Naive thymus-derived CD4-positive, alpha-beta T cell (primary cell): ENCODE measurements at regions not wholly inside any gene's neighbourhood (a gene's known extent, or its start where the extent isn't known, plus 50 kb on each side); places are given as distances from the start of the nearest gene placed in this dataset.
"Not testable (repeated sequence)": the region's sequence is repeated elsewhere in the genome, so short reads cannot be mapped to it uniquely, and the experiment has no call there.

ENCODE experiments used
- ATAC-seq: fragments of 150-1000 bp; cut with Tn5 transposase; 2 replicates; pipeline ENCODE4 v1.10.0; 2021; ENCODE audit warnings: mild to moderate bottlenecking, moderate library complexity
- CTCF ChIA-PET: fragments of 350-600 bp; sonication (Branson Sonifier 250); formaldehyde crosslinking; loops from one replicate; lab custom pipeline; 2021; ENCODE audit warnings: antibody characterized with exemption; lab: Charles Lee
- POLR2A ChIA-PET: fragments of 350-600 bp; sonication (Branson Sonifier 250); formaldehyde crosslinking; loops from one replicate; lab custom pipeline; 2021; ENCODE audit warnings: antibody characterized with exemption, inconsistent platforms; lab: Charles Lee
- DNase-seq, 9 donors: peaks; one replicate each; pipeline versions ENCODE4 v3.0.0 to v3.0.0-alpha.2; 2020 to 2022; ENCODE audit warnings: mixed read lengths in 1 of 9
- H3K27ac ChIP-seq: one replicate; pipeline ENCODE4 v1.7.0; 2013; ENCODE audit warnings: mild to moderate bottlenecking, low read depth, low read length, moderate library complexity
- H3K27me3 ChIP-seq, 2 donors: one replicate each; pipeline ENCODE4 v1.7.0; 2013; ENCODE audit warnings: low read length in 2 of 2, mild to moderate bottlenecking in 2 of 2, moderate library complexity in 2 of 2; ENCODE audit not compliant: control insufficient read depth in 2 of 2, insufficient read depth in 2 of 2
- H3K36me3 ChIP-seq, 3 experiments: 1 replicate in 2 of 3; 2 replicates in 1 of 3; pipeline ENCODE4 v1.7.0; 2013; ENCODE audit warnings: low read length in 3 of 3, mild to moderate bottlenecking in 3 of 3, moderate library complexity in 1 of 3; ENCODE audit not compliant: insufficient read depth in 3 of 3, control insufficient read depth in 2 of 3
- H3K4me1 ChIP-seq, 2 donors: one replicate each; pipeline ENCODE4 v1.7.0; 2013; ENCODE audit warnings: low read length in 2 of 2, mild to moderate bottlenecking in 2 of 2, moderate library complexity in 1 of 2; ENCODE audit not compliant: control insufficient read depth in 2 of 2, insufficient read depth in 2 of 2
- H3K4me3 ChIP-seq: 2 replicates; pipeline ENCODE4 v1.7.0; 2013; ENCODE audit warnings: mild to moderate bottlenecking, low read length
- H3K9me3 ChIP-seq, 3 experiments: 1 replicate in 2 of 3; 2 replicates in 1 of 3; pipeline ENCODE4 v1.7.0; 2013; ENCODE audit warnings: low read length in 3 of 3; ENCODE audit not compliant: control insufficient read depth in 2 of 3
- H3K27ac Mint-ChIP-seq, 9 donors: one replicate each; pipeline ENCODE4 v1.8.0; 2020 to 2022; ENCODE audit warnings: mixed read lengths in 9 of 9, mild to moderate bottlenecking in 8 of 9, moderate library complexity in 5 of 9, inconsistent platforms in 2 of 9
- H3K27me3 Mint-ChIP-seq, 5 donors: one replicate each; pipeline ENCODE4 v1.8.0; 2021 to 2022; ENCODE audit warnings: mixed read lengths in 5 of 5, mild to moderate bottlenecking in 1 of 5
- H3K36me3 Mint-ChIP-seq, 5 donors: one replicate each; pipeline ENCODE4 v1.8.0; 2020 to 2022; ENCODE audit warnings: mixed read lengths in 5 of 5, mild to moderate bottlenecking in 3 of 5, inconsistent platforms in 1 of 5
- H3K4me1 Mint-ChIP-seq, 7 donors: one replicate each; pipeline ENCODE4 v1.8.0; 2020 to 2022; ENCODE audit warnings: mixed read lengths in 7 of 7, mild to moderate bottlenecking in 3 of 7, inconsistent platforms in 1 of 7
- H3K4me3 Mint-ChIP-seq, 10 donors: one replicate each; pipeline ENCODE4 v1.8.0; 2020 to 2022; ENCODE audit warnings: mild to moderate bottlenecking in 10 of 10, mixed read lengths in 10 of 10, moderate library complexity in 6 of 10, inconsistent platforms in 2 of 10
- H3K9me3 Mint-ChIP-seq, 11 donors: one replicate each; pipeline ENCODE4 v1.8.0; 2020 to 2022; ENCODE audit warnings: mixed read lengths in 11 of 11, mild to moderate bottlenecking in 4 of 11, inconsistent platforms in 1 of 11, moderate library complexity in 1 of 11
- intact Hi-C, 2 donors: fragments of 100-400 bp; cut with micrococcal nuclease; formaldehyde crosslinking; loops; one replicate each; pipeline ENCODE4 v1.15.1; 2023

GRCh38 chr16:60605652-60606051 is 1430.6 kb downstream of the CDH8 start:
- DNase-seq, CTCF ChIA-PET, intact Hi-C loops, H3K27me3 Mint-ChIP-seq, H3K27me3 ChIP-seq, H3K4me3 ChIP-seq, H3K4me1 ChIP-seq, H3K4me3 Mint-ChIP-seq, H3K27ac Mint-ChIP-seq, H3K4me1 Mint-ChIP-seq, POLR2A ChIA-PET, H3K36me3 ChIP-seq, ATAC-seq, H3K36me3 Mint-ChIP-seq, H3K9me3 ChIP-seq, H3K27ac ChIP-seq: not testable (repeated sequence)
- peaks cover 2 to 32% (median 8%) of the 10 kb centered on the region in 11 donors for H3K9me3 Mint-ChIP-seq

- ChIA-PET CTCF (no interaction called here), POLR2A (no interaction called here)
- H3K9me3 Mint-ChIP-seq, result peaks cover 2 to 34% (median 8%) of the 10 kb centered on the region in 11 donors
- ATAC-seq (no peak), DNase-seq (no peak)
- Histone ChIP-seq H3K36me3 (no peaks in the 10 kb centered on the region), H3K4me1 (no peaks in the 10 kb centered on the region), H3K27ac (no peak overlapping the region), H3K27me3 (no peaks in the 10 kb centered on the region), H3K4me3 (no peak overlapping the region), H3K9me3 (no peaks in the 10 kb centered on the region)
- no peak overlapping the region for H3K4me3 Mint-ChIP-seq
- no peaks in the 10 kb centered on the region for H3K27me3 Mint-ChIP-seq
- H3K36me3 Mint-ChIP-seq, result peaks cover 0 to 3% (median 0%) of the 10 kb centered on the region in 5 donors
- H3K27ac Mint-ChIP-seq, result no peak overlapping the region
- intact Hi-C loops, result no loop called here
- no peaks in the 10 kb centered on the region for H3K4me1 Mint-ChIP-seq
Observed at GRCh38 chr16:60605176-60605575, 1431.1 kb downstream of the CDH8 start.

GRCh38 chr16:60586493-60586892 is 1449.7 kb downstream of the CDH8 start:
- H3K27ac Mint-ChIP-seq, result no peak overlapping the region
- Histone ChIP-seq H3K36me3 (no peaks in the 10 kb centered on the region), H3K27me3 (no peaks in the 10 kb centered on the region), H3K9me3 (no peaks in the 10 kb centered on the region), H3K27ac (no peak overlapping the region), H3K4me1 (no peaks in the 10 kb centered on the region), H3K4me3 (no peak overlapping the region)
- peaks cover 4 to 27% (median 12%) of the 10 kb centered on the region in 11 donors for H3K9me3 Mint-ChIP-seq
- no peaks in the 10 kb centered on the region for H3K4me1 Mint-ChIP-seq
- ChIA-PET POLR2A (no interaction called here), CTCF (no interaction called here)
- H3K36me3 Mint-ChIP-seq, result peaks cover 0 to 2% (median 0%) of the 10 kb centered on the region in 5 donors
- intact Hi-C loops, result no loop called here
- ATAC-seq (no peak), DNase-seq (no peak)
- no peak overlapping the region for H3K4me3 Mint-ChIP-seq
- H3K27me3 Mint-ChIP-seq, result no peaks in the 10 kb centered on the region

GRCh38 chr16:60582528-60582927 is 1453.7 kb downstream of the CDH8 start:
- Mint-ChIP-seq H3K4me1 (no peaks in the 10 kb centered on the region), H3K27ac (no peak overlapping the region), H3K9me3 (peaks cover 4 to 35% (median 16%) of the 10 kb centered on the region in 11 donors), H3K4me3 (no peak overlapping the region), H3K27me3 (no peaks in the 10 kb centered on the region), H3K36me3 (peaks cover 0 to 3% (median 0%) of the 10 kb centered on the region in 5 donors)
- no peak for ATAC-seq
- CTCF ChIA-PET, result interaction anchor here (0.5 kb wide), 1 partner anchor 9 kb away, joined by 3 read pairs; no protein-coding TSS in a partner anchor
- DNase-seq, result no peak
- no peaks in the 10 kb centered on the region for H3K9me3 ChIP-seq
- no peaks in the 10 kb centered on the region for H3K27me3 ChIP-seq
- H3K4me3 ChIP-seq, result no peak overlapping the region
- POLR2A ChIA-PET, result no interaction called here
- no peaks in the 10 kb centered on the region for H3K4me1 ChIP-seq
- no peaks in the 10 kb centered on the region for H3K36me3 ChIP-seq
- H3K27ac ChIP-seq, result no peak overlapping the region
- intact Hi-C loops, result no loop called here

GRCh38 chr16:60566901-60567300 is 1469.3 kb downstream of the CDH8 start:
- Histone ChIP-seq H3K36me3 (no peaks in the 10 kb centered on the region), H3K9me3 (peaks cover 0 to 8% (median 0%) of the 10 kb centered on the region in 3 experiments), H3K27ac (no peak overlapping the region), H3K27me3 (no peaks in the 10 kb centered on the region), H3K4me3 (no peak overlapping the region), H3K4me1 (no peaks in the 10 kb centered on the region)
- no peak overlapping the region for H3K27ac Mint-ChIP-seq
- intact Hi-C loops, result no loop called here
- H3K27me3 Mint-ChIP-seq, result no peaks in the 10 kb centered on the region
- no peak overlapping the region for H3K4me3 Mint-ChIP-seq
- H3K4me1 Mint-ChIP-seq, result no peaks in the 10 kb centered on the region
- H3K36me3 Mint-ChIP-seq, result no peaks in the 10 kb centered on the region
- CTCF ChIA-PET, result no interaction called here
- H3K9me3 Mint-ChIP-seq, result peaks cover 5 to 33% (median 11%) of the 10 kb centered on the region in 11 donors
- DNase-seq (no peak), ATAC-seq (no peak)
- POLR2A ChIA-PET, result no interaction called here

GRCh38 chr16:60564588-60564987 is 1471.7 kb downstream of the CDH8 start:
- CTCF ChIA-PET, result no interaction called here
- no peak overlapping the region for H3K27ac ChIP-seq
- no peaks in the 10 kb centered on the region for H3K4me1 ChIP-seq
- DNase-seq (no peak), ATAC-seq (no peak)
- no peak overlapping the region for H3K4me3 Mint-ChIP-seq
- POLR2A ChIA-PET, result no interaction called here
- no peaks in the 10 kb centered on the region for H3K36me3 ChIP-seq
- no peaks in the 10 kb centered on the region for H3K4me1 Mint-ChIP-seq
- H3K27me3 Mint-ChIP-seq, result no peaks in the 10 kb centered on the region
- no peaks in the 10 kb centered on the region for H3K27me3 ChIP-seq
- H3K36me3 Mint-ChIP-seq, result no peaks in the 10 kb centered on the region
- H3K9me3 ChIP-seq, result peaks cover 0 to 8% (median 0%) of the 10 kb centered on the region in 3 experiments
- no peak overlapping the region for H3K27ac Mint-ChIP-seq
- H3K4me3 ChIP-seq, result no peak overlapping the region
- intact Hi-C loops, result no loop called here
- H3K9me3 Mint-ChIP-seq, result peaks cover 2 to 26% (median 10%) of the 10 kb centered on the region in 11 donors

GRCh38 chr16:60563166-60563565 is 1473.1 kb downstream of the CDH8 start:
- no peak overlapping the region for H3K4me3 Mint-ChIP-seq

More at GRCh38 chr16:60563166-60563565, 1473.1 kb downstream of the CDH8 start:
- POLR2A ChIA-PET, result no interaction called here
- Histone ChIP-seq H3K9me3 (peaks cover 0 to 8% (median 0%) of the 10 kb centered on the region in 3 experiments), H3K36me3 (no peaks in the 10 kb centered on the region), H3K27me3 (no peaks in the 10 kb centered on the region), H3K4me3 (no peak overlapping the region), H3K4me1 (no peaks in the 10 kb centered on the region), H3K27ac (no peak overlapping the region)
- no peaks in the 10 kb centered on the region for H3K27me3 Mint-ChIP-seq
- H3K27ac Mint-ChIP-seq, result no peak overlapping the region
- no peaks in the 10 kb centered on the region for H3K4me1 Mint-ChIP-seq
- intact Hi-C loops, result no loop called here
- no peak for DNase-seq
- CTCF ChIA-PET, result no interaction called here
- ATAC-seq, result no peak
- peaks cover 0 to 24% (median 11%) of the 10 kb centered on the region in 11 donors for H3K9me3 Mint-ChIP-seq
- H3K36me3 Mint-ChIP-seq, result no peaks in the 10 kb centered on the region
